H54 (cell line): ENCODE measurements at regions not wholly inside any gene's neighbourhood (a gene's known extent, or its start where the extent isn't known, plus 50 kb on each side); places are given as distances from the start of the nearest gene placed in this dataset.

Experiments used
- DNase-seq: peaks from one replicate; pipeline ENCODE4 v3.0.0; 2011; ENCODE audit warnings: low spot score, mixed read lengths; ENCODE audit not compliant: insufficient read length
- FAIRE-seq: peaks from 3 replicates; lab custom pipeline; 2011; peaks lifted over from hg19 to GRCh38; lab: Jason Lieb, UNC
- POLR2A ChIP-seq: IDR thresholded peaks from 2 replicates; pipeline ENCODE4 v1.6.1; 2011; ENCODE audit warnings: low read depth, mild to moderate bottlenecking, low read length

DNA sequence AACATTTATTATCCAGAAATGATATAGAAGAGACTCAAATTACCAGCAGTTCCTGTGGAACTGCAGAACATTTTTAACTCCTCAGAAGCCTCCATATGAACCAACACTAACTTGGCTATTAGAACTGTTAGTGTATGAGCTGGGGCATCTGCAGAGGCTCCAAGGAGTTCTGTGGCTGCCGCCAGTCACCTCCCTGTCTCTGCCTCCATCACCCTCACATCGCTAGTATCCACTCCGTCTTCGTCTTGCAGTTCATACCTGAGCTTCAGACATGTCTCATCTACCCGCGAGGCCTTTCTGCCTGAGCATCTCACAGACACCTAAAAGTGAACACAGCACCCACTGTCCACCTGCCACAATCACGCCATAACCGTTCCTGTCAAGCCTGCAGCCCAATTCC is 89.5 kb upstream of the CST7 start:
- no peak for DNase-seq
- FAIRE-seq: no peak
- TF ChIP-seq POLR2A: no peak

DNA sequence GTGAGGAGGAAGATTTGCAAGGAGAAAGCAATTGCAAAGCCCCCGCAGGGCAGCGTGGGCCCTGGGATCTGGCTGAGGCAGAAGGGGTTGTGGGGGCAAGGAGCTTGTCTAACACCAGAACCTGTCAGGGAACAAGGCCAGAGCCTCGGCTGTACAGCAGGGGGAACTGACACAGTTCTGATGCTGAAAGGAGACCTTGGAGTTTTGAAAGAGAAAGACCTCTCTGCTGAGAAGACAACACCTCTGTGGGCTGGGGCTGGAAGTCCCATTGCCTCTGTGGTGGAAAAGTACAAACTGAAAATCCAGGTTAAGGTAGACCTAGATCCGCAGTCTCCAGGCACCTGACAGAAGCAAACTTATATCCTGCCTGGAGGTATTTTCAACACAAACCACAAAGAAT is 86.9 kb upstream of the CST7 start:
- DNase-seq: no peak
- no peak for TF ChIP-seq POLR2A
- no peak for FAIRE-seq

GRCh38 chr20:24862606-24863005 is 86.5 kb upstream of the CST7 start:
- no peak for TF ChIP-seq POLR2A
- no peak for DNase-seq
- FAIRE-seq: no peak

GRCh38 chr20:24863356-24863755 is 85.7 kb upstream of the CST7 start:
- DNase-seq (no peak), FAIRE-seq (no peak)
- no peak for TF ChIP-seq POLR2A

DNA sequence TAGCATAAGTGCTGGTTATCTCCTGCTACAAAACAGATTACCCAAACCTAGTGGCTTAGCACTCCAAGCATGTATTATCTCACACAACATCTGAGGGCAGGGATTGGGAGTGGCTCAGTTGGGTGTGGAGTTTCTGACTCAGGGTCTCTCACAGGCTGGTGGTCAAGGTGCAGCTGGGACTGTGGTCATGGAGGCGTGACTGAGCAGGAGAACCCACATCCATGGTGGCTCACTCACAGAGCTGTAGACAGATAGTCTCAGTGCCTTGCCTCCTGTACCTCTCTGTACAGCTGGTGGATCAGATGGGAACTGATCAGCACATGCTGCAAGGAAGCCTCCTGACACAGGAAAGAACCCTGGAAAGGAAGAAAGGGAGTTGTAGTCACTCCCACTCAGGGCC is 83.1 kb upstream of the CST7 start:
- DNase-seq (no peak), FAIRE-seq (no peak)
- TF ChIP-seq POLR2A: no peak

DNA sequence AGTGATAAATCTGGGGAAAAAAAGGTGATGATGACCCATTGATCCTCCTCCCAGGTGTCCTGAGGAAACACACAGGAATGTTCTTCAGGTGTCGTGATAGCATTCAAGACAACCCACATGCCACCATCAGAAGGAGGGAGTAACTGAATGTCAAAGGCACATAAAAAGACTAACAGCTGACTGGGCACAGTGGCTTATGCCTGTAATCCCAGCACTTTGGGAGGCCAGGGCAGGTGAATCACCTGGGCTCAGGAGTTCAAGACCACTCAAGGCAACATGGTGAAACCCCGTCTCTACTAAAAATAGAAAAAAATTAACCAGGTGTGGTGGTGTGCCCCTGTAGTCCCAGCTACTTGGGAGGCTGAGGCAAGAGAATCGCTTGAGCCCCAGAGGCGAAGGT is 82.3 kb upstream of the CST7 start:
- FAIRE-seq: no peak

DNA sequence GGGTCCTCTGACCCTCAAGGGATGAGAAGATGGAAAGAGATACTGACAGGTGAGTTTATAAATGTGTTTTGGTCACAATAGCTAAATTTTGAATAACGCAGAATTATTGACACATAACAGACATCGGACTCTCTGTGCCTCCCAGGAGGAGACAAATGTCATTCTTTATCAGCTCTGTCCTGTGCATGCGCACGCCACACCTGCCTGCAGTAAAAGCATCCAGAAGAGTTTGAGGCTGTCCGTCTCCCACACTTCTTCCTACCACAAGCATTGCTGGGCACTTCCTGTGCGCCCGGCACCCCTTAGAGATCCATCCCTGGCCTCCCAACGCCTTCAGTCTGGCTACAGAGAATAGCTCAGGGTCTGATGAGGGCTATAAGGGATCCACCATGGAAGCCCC is 81.5 kb upstream of the CST7 start:
- no peak for TF ChIP-seq POLR2A
- FAIRE-seq: no peak
- no peak for DNase-seq

More for the DNA sequence above, 82.3 kb upstream of the CST7 start:
- DNase-seq: no peak
- no peak for TF ChIP-seq POLR2A

DNA sequence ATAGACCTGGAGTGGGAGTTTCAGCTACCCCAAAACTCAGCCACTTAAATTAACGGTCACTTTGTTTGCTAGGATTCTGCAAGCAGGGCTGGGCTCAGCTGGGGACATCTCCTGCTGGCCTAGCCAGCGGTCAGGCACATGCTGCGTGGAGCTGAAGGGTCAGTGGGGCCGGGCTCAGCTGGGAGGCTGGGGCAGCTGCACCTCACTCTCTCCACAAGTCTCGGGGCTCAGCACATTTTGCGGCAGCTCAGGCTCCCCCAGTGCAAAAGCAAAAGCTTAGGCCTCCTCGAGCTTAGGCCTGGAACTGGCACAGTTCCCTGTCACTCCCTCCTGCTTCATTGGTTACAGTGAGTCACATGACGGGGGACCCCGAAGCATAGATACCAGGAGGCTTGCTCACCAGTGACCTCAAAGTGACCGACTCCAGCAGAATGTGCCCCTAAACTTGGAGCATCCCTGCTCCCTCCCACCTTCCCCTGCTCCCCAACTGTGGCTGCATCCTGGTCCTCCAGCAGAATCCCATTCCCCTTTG is 80.6 kb upstream of the CST7 start:
- no peak for DNase-seq
- TF ChIP-seq POLR2A: no peak
- no peak for FAIRE-seq

DNA sequence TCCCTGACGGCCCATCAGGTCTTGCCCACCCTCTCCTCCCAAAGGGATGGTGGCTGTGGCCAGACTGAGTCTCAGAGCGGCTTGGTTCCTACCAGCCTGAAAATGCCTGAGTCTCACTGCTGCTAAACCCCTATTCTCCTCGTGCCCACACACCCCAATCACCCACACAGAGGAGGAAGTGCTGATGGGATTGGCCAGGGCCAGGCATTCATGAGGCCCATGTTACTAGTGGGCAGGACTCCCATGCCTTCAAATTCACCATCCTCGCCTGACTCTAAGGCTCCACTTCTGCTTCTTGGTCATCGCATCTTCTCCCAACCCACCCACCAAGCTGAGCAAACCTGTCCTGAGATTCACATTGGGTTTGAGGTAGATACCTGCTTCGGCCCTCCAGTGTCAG is 80.1 kb upstream of the CST7 start:
- DNase-seq (no peak), FAIRE-seq (no peak)
- no peak for TF ChIP-seq POLR2A

GRCh38 chr20:24870057-24870456 is 79.0 kb upstream of the CST7 start:
- no peak for DNase-seq
- TF ChIP-seq POLR2A: no peak
- FAIRE-seq: no peak

GRCh38 chr20:24870881-24871280 is 78.2 kb upstream of the CST7 start:
- TF ChIP-seq POLR2A: no peak
- no peak for DNase-seq
- FAIRE-seq: no peak

DNA sequence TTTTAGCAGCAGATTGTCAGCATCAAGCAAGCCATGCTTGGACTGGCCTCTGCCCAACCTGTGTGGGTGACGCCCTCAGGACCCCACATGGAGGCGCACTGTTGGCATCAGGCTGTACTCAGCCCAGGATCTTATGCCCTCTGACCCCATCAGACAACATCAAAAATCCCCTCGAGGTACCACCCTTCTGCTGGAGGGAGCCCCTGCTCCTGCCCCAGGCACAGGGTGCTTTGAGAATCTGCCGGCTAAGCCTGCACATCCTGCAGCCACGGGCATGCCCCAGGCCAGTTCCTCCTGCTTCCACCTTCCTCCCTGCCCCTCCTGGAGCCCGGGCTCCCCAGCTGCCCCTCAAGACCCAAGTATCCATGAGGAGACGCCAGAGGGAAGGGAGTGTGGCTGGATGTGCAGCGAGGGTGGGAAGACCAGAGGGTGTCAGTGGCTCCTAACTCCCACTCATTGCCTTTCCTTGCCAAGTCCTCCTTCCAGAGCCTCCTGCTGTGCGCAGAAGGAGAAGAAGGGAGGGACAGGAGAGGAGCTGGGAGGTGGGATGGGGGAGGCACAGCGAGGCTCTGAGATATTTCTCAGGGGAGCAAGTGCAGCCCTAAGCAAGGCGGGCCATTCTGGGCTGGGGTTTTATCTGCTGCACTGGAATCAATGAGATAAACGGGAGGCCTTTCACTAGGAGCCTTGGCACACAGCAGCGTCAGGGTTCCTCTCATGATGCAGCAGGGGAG is 77.4 kb upstream of the CST7 start:
- TF ChIP-seq POLR2A: no peak
- FAIRE-seq: no peak
- no peak for DNase-seq

DNA sequence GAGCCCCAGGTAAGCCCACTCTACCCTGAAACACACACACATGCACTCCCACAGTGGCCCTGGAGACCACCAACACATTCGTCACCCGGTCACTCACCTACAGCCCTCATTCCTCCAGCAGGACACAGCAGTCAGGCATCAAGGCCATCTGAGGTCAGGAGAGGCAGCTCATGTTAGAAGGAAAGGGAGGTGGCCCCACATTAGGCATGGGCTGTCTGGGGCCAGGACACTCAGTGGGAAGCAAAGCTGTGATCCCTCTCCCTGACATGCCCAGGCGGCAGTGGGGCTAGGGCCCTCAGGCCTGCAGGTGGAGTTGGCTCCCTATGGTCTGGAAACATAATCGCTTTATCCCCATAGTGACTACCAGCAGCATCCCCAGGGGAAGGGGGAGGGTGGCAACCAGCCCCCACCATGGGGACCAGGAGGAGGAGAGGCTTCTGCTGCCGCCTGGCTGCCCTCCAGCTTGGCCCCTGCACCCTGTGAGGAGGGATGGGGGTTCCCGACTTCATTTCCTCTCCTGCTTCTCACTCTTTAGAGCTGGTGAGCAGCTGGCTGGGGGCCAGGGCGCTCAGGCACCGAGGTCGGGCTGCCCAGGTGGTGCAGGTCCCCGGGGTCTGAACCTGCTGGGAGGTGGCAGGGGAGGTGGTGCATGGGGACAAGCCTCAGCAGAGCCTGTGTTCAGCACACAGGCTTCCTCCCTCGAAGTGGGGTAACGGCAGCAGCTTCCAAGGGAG is 76.6 kb upstream of the CST7 start:
- DNase-seq: no peak
- no peak for FAIRE-seq
- TF ChIP-seq POLR2A: no peak

- no peak for TF ChIP-seq POLR2A
- FAIRE-seq: no peak
- no peak for DNase-seq
Measured at GRCh38 chr20:24873025-24873620, 75.9 kb upstream of the CST7 start.
